Cardiac muscle cell (in vitro differentiated cells and primary cell): ENCODE measurements at regions not wholly inside any gene's neighbourhood (a gene's known extent, or its start where the extent isn't known, plus 50 kb on each side); places are given as distances from the start of the nearest gene placed in this dataset.

Source experiments
- DNase-seq, 2 donors: peaks; one replicate each; pipeline versions ENCODE4 v3.0.0 to v3.0.0-alpha.2; 2010 to 2017; ENCODE audit warnings: low read depth in 1 of 2, low spot score in 1 of 2
- H3K27ac ChIP-seq: fragments of 200-600 bp; sonication (generic); 2 replicates; pipeline ENCODE4 v1.5.1; 2016
- H3K27me3 ChIP-seq: fragments of 200-600 bp; sonication (generic); 2 replicates; pipeline ENCODE4 v1.6.0; 2016; ENCODE audit warnings: control low read depth
- H3K36me3 ChIP-seq: fragments of 200-600 bp; sonication (generic); 2 replicates; pipeline ENCODE4 v1.5.1; 2016; ENCODE audit warnings: control low read depth
- H3K4me1 ChIP-seq: fragments of 200-600 bp; sonication (generic); 2 replicates; pipeline ENCODE4 v1.8.1; 2017; ENCODE audit warnings: low read depth, mild to moderate bottlenecking, mixed run types
- H3K4me3 ChIP-seq: fragments of 200-600 bp; sonication (generic); 2 replicates; pipeline ENCODE4 v1.5.1; 2016; ENCODE audit warnings: mild to moderate bottlenecking
- H3K9me3 ChIP-seq: fragments of 200-600 bp; sonication (generic); 2 replicates; pipeline ENCODE4 v1.5.1; 2017; ENCODE audit warnings: low read depth, mild to moderate bottlenecking, control low read depth
- TF ChIP-seq, protein P1 (sequence below): IDR thresholded peaks from 2 replicates; pipeline ENCODE4 v1.5.1; 2012; ENCODE audit warnings: low read depth, mild to moderate bottlenecking, low read length

DNA sequence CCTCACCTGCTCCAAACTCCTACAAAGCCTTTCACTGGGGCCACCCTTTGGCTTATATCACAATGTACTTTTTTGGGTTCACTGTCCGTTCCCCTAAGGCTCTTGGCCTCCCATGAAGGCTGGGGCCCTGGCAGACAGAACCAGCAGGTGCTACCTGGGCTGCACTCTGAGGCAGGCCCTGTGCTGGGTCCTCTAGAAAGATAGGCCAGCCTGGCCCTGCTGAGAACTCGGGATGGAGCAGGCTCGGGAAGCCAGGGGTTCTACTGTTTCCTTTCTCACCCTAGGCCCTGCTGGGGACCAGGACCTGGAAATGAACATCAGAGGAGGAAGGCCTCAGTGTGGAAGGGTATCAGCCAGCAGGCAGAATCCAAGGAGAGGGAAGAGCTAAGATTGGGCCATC lies 79.5 kb downstream of the MRPL14 start:
- H3K4me1 ChIP-seq, result peaks cover 24% of the 10 kb centered on the region
- H3K9me3 ChIP-seq, result no peaks in the 10 kb centered on the region
- TF ChIP-seq, protein P1, sequence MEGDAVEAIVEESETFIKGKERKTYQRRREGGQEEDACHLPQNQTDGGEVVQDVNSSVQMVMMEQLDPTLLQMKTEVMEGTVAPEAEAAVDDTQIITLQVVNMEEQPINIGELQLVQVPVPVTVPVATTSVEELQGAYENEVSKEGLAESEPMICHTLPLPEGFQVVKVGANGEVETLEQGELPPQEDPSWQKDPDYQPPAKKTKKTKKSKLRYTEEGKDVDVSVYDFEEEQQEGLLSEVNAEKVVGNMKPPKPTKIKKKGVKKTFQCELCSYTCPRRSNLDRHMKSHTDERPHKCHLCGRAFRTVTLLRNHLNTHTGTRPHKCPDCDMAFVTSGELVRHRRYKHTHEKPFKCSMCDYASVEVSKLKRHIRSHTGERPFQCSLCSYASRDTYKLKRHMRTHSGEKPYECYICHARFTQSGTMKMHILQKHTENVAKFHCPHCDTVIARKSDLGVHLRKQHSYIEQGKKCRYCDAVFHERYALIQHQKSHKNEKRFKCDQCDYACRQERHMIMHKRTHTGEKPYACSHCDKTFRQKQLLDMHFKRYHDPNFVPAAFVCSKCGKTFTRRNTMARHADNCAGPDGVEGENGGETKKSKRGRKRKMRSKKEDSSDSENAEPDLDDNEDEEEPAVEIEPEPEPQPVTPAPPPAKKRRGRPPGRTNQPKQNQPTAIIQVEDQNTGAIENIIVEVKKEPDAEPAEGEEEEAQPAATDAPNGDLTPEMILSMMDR, result no peak
- H3K4me3 ChIP-seq, result no peak overlapping the region
- H3K36me3 ChIP-seq, result no peaks in the 10 kb centered on the region
- DNase-seq, result no peak
- no peaks in the 10 kb centered on the region for H3K27me3 ChIP-seq
- H3K27ac ChIP-seq, result no peak overlapping the region

DNA sequence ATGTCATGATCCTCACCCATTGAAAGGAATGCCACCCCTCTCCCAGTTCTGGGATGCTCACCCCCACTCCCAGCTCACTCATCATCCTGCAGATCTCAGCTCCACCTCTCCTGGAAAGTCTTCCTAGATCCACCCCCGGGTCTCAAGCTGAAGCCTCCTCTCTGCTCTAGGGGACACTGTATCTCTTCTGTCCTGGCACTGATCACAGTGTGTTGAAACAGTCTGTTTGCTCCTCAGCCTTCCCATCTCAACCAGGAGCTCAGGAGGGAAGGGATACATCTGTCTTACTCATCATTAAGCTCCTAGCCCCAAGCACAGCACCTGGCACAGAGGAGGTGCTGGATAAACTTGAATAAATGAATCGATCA lies 80.1 kb downstream of the MRPL14 start:
- DNase-seq, result no peak
- TF ChIP-seq, protein P1, result no peak
- H3K4me1 ChIP-seq, result peaks cover 25% of the 10 kb centered on the region

DNA sequence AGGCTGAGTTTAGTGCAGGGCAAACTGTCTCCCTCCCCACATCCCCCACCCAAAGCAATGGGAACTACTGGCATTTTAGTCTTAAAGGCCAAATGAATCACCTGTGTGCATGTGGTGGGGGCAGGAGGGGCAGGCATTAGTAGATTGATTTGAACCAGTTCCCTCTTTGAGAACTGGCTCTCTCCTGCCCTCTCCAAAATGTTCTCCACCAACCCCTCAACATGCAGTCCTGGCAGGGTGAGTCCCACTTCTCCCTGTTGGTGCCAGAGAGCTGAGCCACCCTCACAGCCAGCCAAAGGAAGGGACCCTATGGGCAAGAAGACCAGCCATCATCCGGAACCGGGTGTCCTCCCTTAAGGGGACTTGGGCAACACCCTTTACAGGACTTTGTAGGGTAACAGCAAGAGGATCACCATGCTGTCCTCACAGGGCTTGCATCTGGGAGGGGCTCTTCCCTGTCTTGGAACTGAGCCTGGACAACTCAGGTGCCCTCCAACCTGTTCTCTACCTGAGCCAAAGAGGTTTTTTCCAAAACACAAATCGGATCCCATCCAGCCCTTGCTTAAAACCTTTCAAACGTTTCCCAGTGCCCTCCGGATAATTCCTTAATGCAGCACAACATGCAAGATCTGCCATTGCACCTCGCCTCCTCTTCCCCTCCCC lies 80.6 kb downstream of the MRPL14 start:
- H3K4me1 ChIP-seq, result peaks cover 26% of the 10 kb centered on the region
- no peaks in the 10 kb centered on the region for H3K9me3 ChIP-seq
- DNase-seq, result no peak

More for the DNA sequence above, 80.1 kb downstream of the MRPL14 start:
- Histone ChIP-seq H3K27ac (no peak overlapping the region), H3K9me3 (no peaks in the 10 kb centered on the region), H3K27me3 (no peaks in the 10 kb centered on the region), H3K36me3 (no peaks in the 10 kb centered on the region), H3K4me3 (no peak overlapping the region)

DNA sequence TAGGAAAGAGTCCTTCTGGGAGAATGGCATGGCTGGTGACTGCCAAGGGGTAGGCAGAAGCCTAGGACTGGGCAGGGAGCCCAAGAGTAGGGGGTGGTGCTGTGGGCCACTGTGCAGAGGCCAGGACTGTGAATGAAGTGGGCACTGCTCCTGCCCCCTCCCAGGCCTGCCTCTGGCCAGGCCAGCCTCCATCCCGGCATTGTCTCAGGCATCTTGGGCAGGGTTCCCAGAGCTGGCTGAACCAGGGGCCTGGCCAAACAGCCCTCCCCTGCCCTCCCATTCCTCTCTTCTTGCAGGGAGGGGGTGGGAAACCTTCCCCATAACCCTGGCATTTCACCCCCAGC lies 81.6 kb downstream of the MRPL14 start:
- Histone ChIP-seq H3K27ac (no peak overlapping the region), H3K36me3 (no peaks in the 10 kb centered on the region), H3K4me3 (no peak overlapping the region), H3K27me3 (no peaks in the 10 kb centered on the region), H3K4me1 (peaks cover 30% of the 10 kb centered on the region), H3K9me3 (no peaks in the 10 kb centered on the region)
- no peak for DNase-seq
- TF ChIP-seq, protein P1, result no peak

More for the DNA sequence above, 80.6 kb downstream of the MRPL14 start:
- Histone ChIP-seq H3K27ac (no peak overlapping the region), H3K36me3 (no peaks in the 10 kb centered on the region), H3K27me3 (no peaks in the 10 kb centered on the region), H3K4me3 (no peak overlapping the region)
- TF ChIP-seq, protein P1, result no peak

DNA sequence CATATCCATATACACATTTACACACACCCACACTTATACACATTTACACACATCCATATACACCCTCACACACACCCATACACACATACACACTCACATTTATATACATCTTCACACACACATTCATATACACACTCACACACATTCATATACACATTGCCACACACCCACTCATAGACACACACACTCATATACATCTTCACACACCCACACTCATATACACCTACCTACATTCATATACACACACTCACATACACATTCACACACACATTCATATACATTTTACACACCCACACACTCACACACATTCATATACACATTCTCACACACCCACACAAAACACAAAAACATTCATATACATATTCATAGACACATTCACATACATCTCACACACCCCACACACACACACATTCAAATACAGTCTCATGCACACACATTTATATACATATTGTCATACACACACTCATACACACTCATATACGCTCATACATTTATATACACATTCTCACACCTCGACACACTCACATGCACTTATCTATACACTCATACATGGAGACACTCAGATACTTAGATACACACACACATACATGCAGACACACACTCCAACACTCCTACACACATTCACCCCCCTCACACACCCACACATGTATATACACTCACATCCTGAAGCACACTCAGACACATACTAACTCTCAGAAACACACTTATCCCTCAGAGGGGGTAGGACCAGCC lies 82.1 kb downstream of the MRPL14 start:
- H3K9me3 ChIP-seq, result no peaks in the 10 kb centered on the region
- no peaks in the 10 kb centered on the region for H3K36me3 ChIP-seq
- peaks cover 25% of the 10 kb centered on the region for H3K4me1 ChIP-seq
- H3K27ac ChIP-seq, result no peak overlapping the region
- TF ChIP-seq, protein P1, result no peak
- no peaks in the 10 kb centered on the region for H3K27me3 ChIP-seq
- no peak for DNase-seq
- no peak overlapping the region for H3K4me3 ChIP-seq
